GM12865 (cell line): ENCODE measurements at regions not wholly inside any gene's neighbourhood (a gene's known extent, or its start where the extent isn't known, plus 50 kb on each side); places are given as distances from the start of the nearest gene placed in this dataset.
"Not testable (repeated sequence)": the region's sequence is repeated elsewhere in the genome, so short reads cannot be mapped to it uniquely, and the experiment has no call there.

Source experiments
- DNase-seq: peaks from one replicate; pipeline ENCODE4 v3.0.0; 2010; ENCODE audit warnings: low read depth
- H3K4me3 ChIP-seq: 2 replicates; pipeline ENCODE4 v1.5.1; 2011; ENCODE audit warnings: mild to moderate bottlenecking, low read depth, low read length, control low read depth
- TF ChIP-seq, protein P1 (sequence below): IDR thresholded peaks from 2 replicates; pipeline ENCODE4 v1.5.1; 2011; ENCODE audit warnings: low read length, control low read depth, low read depth, inconsistent platforms; ENCODE audit not compliant: insufficient read depth; ENCODE audit errors: missing control alignments

DNA sequence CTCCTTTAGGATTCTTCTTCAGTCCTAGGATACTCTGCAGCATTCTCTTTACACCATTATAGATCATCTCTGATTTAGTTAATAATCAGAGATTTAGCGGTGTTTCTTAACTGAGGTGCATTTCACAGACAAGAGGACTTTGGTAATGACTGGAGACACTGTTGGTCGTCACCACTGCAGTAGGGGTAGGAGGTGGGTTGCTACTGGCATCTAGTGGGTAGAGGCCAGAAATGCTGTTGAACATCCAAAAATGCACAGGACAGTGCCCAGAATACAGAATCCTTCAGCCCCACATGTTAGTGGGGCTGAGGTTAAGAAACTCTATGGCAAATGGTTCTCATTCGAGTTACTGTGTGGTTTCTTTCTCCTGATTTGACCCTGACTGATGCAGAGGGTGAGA lies 80.4 kb upstream of the LMCD1 start:
- H3K4me3 ChIP-seq: no peak overlapping the region
- DNase-seq: no peak
- TF ChIP-seq, protein P1, sequence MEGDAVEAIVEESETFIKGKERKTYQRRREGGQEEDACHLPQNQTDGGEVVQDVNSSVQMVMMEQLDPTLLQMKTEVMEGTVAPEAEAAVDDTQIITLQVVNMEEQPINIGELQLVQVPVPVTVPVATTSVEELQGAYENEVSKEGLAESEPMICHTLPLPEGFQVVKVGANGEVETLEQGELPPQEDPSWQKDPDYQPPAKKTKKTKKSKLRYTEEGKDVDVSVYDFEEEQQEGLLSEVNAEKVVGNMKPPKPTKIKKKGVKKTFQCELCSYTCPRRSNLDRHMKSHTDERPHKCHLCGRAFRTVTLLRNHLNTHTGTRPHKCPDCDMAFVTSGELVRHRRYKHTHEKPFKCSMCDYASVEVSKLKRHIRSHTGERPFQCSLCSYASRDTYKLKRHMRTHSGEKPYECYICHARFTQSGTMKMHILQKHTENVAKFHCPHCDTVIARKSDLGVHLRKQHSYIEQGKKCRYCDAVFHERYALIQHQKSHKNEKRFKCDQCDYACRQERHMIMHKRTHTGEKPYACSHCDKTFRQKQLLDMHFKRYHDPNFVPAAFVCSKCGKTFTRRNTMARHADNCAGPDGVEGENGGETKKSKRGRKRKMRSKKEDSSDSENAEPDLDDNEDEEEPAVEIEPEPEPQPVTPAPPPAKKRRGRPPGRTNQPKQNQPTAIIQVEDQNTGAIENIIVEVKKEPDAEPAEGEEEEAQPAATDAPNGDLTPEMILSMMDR: no peak

DNA sequence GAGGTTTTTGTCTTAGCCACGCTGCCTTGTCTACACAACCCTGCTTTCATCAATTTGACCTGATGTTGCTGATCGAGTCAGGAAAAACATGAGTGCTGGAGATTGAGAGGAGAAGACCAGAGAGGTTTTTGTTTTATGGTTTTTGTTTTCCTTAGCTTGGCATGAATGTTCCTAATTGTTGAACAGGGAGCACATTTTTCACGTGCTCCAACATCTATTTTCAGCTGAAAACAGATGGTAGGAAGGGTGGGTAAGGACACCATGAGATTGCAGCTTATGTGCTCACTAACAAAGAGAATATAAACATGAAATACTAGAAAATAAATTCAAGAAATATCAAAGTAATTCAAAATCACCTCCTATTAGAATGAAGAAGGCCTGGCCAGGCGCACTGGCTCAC lies 79.9 kb upstream of the LMCD1 start:
- TF ChIP-seq, protein P1: no peak
- DNase-seq: no peak

DNA sequence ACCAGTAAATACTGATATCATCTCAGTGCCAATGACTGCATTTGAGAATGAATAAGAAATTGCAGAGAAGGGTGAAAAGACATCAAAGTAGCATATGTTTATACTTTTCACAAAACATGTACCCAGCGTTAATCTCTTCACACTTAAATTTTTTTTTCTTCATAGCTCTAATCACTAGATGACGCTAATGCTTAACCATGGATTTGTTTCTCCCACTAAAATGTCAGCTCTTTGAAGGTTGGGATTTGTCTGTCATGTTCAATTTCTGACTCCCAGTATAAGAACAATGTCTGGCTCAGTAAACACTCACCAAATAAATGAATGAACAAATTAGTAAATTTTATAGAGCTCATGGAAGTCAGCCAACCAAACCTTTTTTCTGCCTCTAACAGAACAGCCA lies 78.3 kb upstream of the LMCD1 start:
- no peak for DNase-seq
- TF ChIP-seq, protein P1: no peak
- H3K4me3 ChIP-seq: no peak overlapping the region

More for the DNA sequence above, 79.9 kb upstream of the LMCD1 start:
- no peak overlapping the region for H3K4me3 ChIP-seq

DNA sequence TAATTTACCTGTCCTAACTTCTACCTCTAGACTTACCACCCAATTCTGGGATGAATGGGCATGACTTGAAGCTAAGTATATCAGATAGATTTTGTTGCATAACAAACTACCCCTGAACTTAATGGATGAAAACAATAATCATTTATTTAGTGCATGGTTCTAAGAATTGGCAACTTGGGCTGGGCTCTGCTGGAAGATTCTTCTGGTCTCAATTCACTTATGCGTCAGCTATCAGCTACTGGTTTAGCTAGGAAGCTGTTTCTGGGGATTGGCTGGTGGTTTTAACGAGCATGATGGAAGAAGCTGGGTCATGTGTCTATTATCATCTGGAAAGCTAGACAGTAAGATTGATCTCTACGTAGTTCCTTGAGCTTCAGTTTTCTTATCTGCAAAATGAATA lies 77.3 kb upstream of the LMCD1 start:
- no peak for DNase-seq
- H3K4me3 ChIP-seq: no peak overlapping the region
- TF ChIP-seq, protein P1: no peak

DNA sequence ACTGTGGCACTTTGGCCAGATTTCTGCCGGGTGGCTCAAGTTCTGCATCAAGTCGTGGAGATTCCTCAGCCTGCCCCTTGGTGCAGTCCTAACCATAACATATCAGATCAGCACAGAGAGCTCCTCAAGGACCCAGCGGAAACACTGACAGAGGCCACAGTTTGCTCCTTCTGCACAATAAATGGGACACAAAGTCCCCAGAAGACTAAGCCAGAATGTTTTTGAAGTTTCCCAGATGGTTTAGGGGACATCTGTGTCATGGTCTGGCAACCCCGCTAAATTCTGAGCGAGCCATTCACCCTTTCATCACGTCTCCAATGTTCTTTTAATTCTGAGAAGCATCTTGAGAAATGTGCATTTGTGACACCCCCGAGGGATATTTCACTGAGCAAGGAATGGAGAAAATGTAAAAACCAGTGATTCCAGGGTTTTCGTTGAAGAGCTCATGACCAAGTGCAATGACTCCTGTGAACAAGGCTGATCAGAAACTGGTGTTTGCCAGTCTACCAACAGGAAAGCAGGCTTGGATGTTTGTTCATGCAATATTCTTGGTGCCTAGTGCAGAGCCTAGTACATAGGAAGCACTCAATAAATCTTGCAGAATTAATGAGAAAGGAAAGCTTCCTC lies 64.8 kb upstream of the LMCD1 start:
- no peak overlapping the region for H3K4me3 ChIP-seq
- no peak for DNase-seq
- TF ChIP-seq, protein P1: no peak

DNA sequence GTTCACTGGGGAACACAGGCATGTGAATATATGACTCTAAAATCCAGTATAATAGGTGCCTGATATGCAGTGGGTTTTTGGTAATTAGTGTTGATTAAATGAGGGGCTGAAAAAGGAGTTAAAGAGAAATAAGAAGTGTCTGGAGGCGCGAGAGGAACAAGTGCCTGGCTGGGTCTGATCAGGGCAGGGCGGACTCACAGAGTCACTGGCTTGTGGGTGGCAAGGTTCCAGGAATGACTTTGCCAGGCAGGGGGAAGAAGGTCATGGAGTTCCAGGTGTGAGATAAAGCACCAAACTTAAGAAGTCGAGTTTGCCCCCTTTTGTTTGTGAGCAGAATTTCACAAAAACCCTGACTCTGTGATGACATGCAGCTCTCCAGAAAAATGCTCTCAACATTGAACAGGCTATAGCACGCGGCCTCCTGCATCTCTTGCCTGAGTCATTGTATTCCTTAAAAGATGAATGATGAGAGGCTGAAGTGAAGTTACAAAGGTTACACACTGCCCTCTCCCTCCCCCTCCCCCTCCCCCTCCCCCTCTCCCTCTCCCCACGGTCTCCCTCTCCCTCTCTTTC lies 63.0 kb upstream of the LMCD1 start:
- H3K4me3 ChIP-seq: no peak overlapping the region
- TF ChIP-seq, protein P1: no peak
- DNase-seq: no peak

DNA sequence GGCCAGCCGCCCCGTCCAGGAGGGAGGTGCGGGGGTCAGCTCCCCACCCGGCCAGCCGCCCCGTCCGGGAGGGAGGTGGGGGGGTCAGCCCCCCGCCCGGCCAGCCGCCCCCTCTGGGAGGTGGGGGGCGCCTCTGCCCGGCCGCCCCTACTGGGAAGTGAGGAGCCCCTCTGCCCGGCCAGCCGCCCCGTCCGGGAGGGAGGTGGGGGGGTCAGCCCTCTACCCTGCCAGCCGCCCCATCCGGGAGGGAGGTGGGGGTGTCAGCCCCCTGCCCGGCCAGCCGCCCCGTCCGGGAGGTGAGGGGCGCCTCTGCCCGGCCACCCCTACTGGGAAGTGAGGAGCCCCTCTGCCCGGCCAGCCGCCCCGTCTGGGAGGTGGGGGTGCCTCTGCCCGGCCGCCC lies 61.5 kb upstream of the LMCD1 start:
- H3K4me3 ChIP-seq, DNase-seq: not testable (repeated sequence)
